SK-N-SH (cell line): ENCODE measurements at regions not wholly inside any gene's neighbourhood (a gene's known extent, or its start where the extent isn't known, plus 50 kb on each side); places are given as distances from the start of the nearest gene placed in this dataset.

ENCODE experiments used
- CHD2 ChIP-seq: fragments of 150-350 bp; IDR thresholded peaks from 2 replicates; pipeline ENCODE4 v1.6.1; 2018; ENCODE audit warnings: low read length; ENCODE audit not compliant: partially characterized antibody
- EP300 ChIP-seq, 2 experiments: IDR thresholded peaks; 2 replicates each; pipeline versions ENCODE4 v1.4.0 to v1.6.1; 2012; ENCODE audit warnings: borderline replicate concordance in 1 of 2, low read depth in 1 of 2, low read length in 1 of 2
- EZH2phosphoT487 ChIP-seq: fragments of 200-600 bp; sonication (generic); IDR thresholded peaks from 2 replicates; pipeline ENCODE4 v1.6.1; 2017; ENCODE audit warnings: low read depth, mixed run types, mild to moderate bottlenecking, antibody characterized with exemption, moderate library complexity, borderline replicate concordance
- GABPA ChIP-seq: IDR thresholded peaks from 2 replicates; pipeline ENCODE4 v1.4.0; 2012; ENCODE audit warnings: low read depth, mild to moderate bottlenecking
- JUND ChIP-seq: IDR thresholded peaks from 2 replicates; pipeline ENCODE4 v1.4.0; 2012
- NRF1 ChIP-seq: IDR thresholded peaks from 2 replicates; pipeline ENCODE4 v1.6.1; 2012; ENCODE audit warnings: low read depth, mild to moderate bottlenecking, low read length
- POLR2AphosphoS5 ChIP-seq: IDR thresholded peaks from 2 replicates; pipeline ENCODE4 v1.6.1; 2012; ENCODE audit warnings: low read depth, low read length
- RFX5 ChIP-seq: IDR thresholded peaks from 2 replicates; pipeline ENCODE4 v1.6.1; 2012; ENCODE audit warnings: mild to moderate bottlenecking, improper control_type of control experiment, low read length
- TCF12 ChIP-seq: IDR thresholded peaks from 2 replicates; pipeline ENCODE4 v1.4.0; 2012
- TF ChIP-seq, protein P1 (sequence below): fragments of 200-600 bp; sonication (generic); IDR thresholded peaks from 2 replicates; pipeline ENCODE4 v1.6.1; 2017; ENCODE audit warnings: antibody characterized with exemption, mild to moderate bottlenecking, moderate library complexity
- TF ChIP-seq, protein P2 (sequence below): fragments of 150-350 bp; IDR thresholded peaks from 2 replicates; pipeline ENCODE4 v1.6.1; 2017; ENCODE audit warnings: antibody characterized with exemption, low read length, low read depth, borderline replicate concordance
- TF ChIP-seq, protein P3 (sequence below): IDR thresholded peaks from 2 replicates; pipeline ENCODE4 v1.6.1; 2012; ENCODE audit warnings: mild to moderate bottlenecking, low read depth, low read length, moderate library complexity

DNA sequence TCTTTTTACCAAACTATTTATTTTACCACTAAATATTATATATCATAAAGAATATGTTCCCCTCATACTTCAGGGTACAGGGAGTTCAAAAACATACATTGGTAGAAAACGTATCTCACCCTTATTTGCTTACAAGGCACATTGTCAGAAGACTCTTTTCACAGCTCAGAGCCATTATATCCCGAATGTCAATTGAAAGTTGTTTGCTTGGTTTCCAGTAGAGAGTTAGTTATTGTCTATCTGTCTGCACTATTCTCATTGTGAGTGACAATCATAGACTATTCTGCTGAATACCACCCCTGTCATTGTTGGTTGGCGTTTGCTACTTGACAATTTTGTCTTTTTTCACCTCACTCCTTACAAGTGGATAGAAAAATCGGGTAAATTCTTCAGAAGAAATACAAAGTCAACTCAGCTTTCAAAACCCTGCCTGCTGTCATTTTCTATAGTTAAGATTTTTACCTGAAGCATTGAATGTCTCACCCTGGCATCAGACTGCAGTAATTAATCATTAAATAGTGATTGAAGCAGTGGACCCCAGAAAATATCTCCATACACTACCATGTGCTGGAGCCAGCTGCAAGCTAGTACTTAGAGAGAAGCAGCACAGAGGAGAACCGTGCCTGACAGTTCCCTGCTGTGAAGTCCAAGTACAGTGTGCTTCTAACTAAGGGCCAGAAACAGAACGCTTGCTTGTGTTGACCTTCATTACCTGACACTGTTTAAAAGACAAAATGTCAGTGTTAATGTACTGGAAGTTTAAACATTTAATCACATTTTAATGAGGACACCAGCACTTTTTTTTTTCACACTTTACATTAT, 510.6 kb downstream of the RERGL start:
- TF ChIP-seq, protein P1, sequence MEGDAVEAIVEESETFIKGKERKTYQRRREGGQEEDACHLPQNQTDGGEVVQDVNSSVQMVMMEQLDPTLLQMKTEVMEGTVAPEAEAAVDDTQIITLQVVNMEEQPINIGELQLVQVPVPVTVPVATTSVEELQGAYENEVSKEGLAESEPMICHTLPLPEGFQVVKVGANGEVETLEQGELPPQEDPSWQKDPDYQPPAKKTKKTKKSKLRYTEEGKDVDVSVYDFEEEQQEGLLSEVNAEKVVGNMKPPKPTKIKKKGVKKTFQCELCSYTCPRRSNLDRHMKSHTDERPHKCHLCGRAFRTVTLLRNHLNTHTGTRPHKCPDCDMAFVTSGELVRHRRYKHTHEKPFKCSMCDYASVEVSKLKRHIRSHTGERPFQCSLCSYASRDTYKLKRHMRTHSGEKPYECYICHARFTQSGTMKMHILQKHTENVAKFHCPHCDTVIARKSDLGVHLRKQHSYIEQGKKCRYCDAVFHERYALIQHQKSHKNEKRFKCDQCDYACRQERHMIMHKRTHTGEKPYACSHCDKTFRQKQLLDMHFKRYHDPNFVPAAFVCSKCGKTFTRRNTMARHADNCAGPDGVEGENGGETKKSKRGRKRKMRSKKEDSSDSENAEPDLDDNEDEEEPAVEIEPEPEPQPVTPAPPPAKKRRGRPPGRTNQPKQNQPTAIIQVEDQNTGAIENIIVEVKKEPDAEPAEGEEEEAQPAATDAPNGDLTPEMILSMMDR = no peak
- TF ChIP-seq EP300 (IDR thresholded peaks at IDR 0.05; ENCODE audit: borderline replicate concordance in 1 of 2, low read depth in 1 of 2, low read length in 1 of 2) = no peak
- TF ChIP-seq, protein P2, sequence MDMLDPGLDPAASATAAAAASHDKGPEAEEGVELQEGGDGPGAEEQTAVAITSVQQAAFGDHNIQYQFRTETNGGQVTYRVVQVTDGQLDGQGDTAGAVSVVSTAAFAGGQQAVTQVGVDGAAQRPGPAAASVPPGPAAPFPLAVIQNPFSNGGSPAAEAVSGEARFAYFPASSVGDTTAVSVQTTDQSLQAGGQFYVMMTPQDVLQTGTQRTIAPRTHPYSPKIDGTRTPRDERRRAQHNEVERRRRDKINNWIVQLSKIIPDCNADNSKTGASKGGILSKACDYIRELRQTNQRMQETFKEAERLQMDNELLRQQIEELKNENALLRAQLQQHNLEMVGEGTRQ = no peak
- no peak for TF ChIP-seq NRF1
- no peak for TF ChIP-seq POLR2AphosphoS5
- no peak for TF ChIP-seq EZH2phosphoT487
- no peak for TF ChIP-seq CHD2
- no peak for TF ChIP-seq JUND
- TF ChIP-seq TCF12 = no peak
- no peak for TF ChIP-seq RFX5
- TF ChIP-seq, protein P3, sequence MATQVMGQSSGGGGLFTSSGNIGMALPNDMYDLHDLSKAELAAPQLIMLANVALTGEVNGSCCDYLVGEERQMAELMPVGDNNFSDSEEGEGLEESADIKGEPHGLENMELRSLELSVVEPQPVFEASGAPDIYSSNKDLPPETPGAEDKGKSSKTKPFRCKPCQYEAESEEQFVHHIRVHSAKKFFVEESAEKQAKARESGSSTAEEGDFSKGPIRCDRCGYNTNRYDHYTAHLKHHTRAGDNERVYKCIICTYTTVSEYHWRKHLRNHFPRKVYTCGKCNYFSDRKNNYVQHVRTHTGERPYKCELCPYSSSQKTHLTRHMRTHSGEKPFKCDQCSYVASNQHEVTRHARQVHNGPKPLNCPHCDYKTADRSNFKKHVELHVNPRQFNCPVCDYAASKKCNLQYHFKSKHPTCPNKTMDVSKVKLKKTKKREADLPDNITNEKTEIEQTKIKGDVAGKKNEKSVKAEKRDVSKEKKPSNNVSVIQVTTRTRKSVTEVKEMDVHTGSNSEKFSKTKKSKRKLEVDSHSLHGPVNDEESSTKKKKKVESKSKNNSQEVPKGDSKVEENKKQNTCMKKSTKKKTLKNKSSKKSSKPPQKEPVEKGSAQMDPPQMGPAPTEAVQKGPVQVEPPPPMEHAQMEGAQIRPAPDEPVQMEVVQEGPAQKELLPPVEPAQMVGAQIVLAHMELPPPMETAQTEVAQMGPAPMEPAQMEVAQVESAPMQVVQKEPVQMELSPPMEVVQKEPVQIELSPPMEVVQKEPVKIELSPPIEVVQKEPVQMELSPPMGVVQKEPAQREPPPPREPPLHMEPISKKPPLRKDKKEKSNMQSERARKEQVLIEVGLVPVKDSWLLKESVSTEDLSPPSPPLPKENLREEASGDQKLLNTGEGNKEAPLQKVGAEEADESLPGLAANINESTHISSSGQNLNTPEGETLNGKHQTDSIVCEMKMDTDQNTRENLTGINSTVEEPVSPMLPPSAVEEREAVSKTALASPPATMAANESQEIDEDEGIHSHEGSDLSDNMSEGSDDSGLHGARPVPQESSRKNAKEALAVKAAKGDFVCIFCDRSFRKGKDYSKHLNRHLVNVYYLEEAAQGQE = no peak
- no peak for TF ChIP-seq GABPA
